ENCODE measurements at regions not wholly inside any gene's neighbourhood (a gene's known extent, or its start where the extent isn't known, plus 50 kb on each side); places are given as distances from the start of the nearest gene placed in this dataset.

GRCh38 chr14:98925354-98926040 lies 346.5 kb downstream of the BCL11B start:
- Histone ChIP-seq H3K4me3 (no peak overlapping the region), H3K4me1 (no peaks in the 10 kb centered on the region), H3K36me3 (no peaks in the 10 kb centered on the region), H3K27ac (no peak overlapping the region), H3K9me3 (peaks cover 0 to 9% (median 0%) of the 10 kb centered on the region in 3 donors), H3K27me3 (no peaks in the 10 kb centered on the region)
- 94 to 95% methylated on average over 6 to 7 of the region's 7 CpGs for WGBS, 2 donors (ENCODE audit: low coverage in 1 of 2)
- no peak for ATAC-seq
- no peak for TF ChIP-seq POLR2A (IDR thresholded peaks at IDR 0.05)
- no peak for TF ChIP-seq EP300 (IDR thresholded peaks at IDR 0.05)
- TF ChIP-seq, protein P1, sequence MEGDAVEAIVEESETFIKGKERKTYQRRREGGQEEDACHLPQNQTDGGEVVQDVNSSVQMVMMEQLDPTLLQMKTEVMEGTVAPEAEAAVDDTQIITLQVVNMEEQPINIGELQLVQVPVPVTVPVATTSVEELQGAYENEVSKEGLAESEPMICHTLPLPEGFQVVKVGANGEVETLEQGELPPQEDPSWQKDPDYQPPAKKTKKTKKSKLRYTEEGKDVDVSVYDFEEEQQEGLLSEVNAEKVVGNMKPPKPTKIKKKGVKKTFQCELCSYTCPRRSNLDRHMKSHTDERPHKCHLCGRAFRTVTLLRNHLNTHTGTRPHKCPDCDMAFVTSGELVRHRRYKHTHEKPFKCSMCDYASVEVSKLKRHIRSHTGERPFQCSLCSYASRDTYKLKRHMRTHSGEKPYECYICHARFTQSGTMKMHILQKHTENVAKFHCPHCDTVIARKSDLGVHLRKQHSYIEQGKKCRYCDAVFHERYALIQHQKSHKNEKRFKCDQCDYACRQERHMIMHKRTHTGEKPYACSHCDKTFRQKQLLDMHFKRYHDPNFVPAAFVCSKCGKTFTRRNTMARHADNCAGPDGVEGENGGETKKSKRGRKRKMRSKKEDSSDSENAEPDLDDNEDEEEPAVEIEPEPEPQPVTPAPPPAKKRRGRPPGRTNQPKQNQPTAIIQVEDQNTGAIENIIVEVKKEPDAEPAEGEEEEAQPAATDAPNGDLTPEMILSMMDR (IDR thresholded peaks at IDR 0.05): no peak
- TF ChIP-seq POLR2AphosphoS5 (IDR thresholded peaks at IDR 0.05): no peak

DNA sequence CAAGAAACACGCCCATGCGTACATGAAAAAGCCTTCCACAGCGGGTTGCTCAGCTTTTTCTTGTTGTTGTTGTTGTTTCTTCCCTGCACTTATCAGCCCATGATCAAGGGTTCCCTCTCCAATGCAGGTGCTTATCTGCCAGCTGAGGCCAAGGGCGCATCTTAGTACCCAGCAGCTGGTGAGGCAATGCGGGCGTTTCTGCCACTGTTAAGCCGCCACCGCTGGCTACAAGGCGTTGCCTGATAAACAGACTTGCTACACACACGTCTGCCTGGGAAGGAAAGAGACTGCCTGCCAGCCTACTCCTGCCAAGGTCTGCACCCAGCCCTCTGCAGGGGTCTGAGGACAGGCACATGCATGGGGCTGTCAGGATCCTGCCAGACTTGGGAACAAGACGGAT lies 345.9 kb downstream of the BCL11B start:
- 83 to 100% methylated on average over 5 to 6 of the region's 11 CpGs for WGBS, 2 donors (ENCODE audit: low coverage in 1 of 2)
- Histone ChIP-seq H3K27me3 (no peaks in the 10 kb centered on the region), H3K36me3 (no peaks in the 10 kb centered on the region), H3K4me1 (no peaks in the 10 kb centered on the region), H3K9me3 (peaks cover 0 to 9% (median 0%) of the 10 kb centered on the region in 3 donors), H3K4me3 (no peak overlapping the region), H3K27ac (no peak overlapping the region)
- ATAC-seq: no peak
- TF ChIP-seq, protein P1 (IDR thresholded peaks at IDR 0.05): no peak
- TF ChIP-seq POLR2AphosphoS5 (IDR thresholded peaks at IDR 0.05): no peak
- no peak for TF ChIP-seq EP300 (IDR thresholded peaks at IDR 0.05)
- TF ChIP-seq POLR2A (IDR thresholded peaks at IDR 0.05): no peak

DNA sequence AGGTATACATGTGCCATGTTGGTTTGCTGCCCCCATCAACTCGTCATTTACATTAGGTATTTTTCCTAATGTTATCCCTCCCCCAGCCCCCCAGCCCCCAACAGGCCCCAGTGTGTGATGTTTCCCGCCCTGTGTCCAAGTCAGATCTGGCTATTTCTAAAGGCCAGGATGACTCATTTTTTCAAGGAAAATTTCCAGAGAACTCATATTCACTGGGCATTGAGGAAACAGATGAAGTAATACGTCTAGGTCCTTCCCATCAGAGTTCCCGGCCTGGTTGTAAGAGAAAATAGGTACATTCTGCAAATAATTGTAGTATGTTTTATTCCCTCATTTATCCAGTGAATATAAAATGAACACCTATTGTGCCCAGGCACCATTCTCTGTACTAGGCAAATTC lies 345.2 kb downstream of the BCL11B start:
- peak; percentile 62 for ATAC-seq
- WGBS, 2 donors (ENCODE audit: low coverage in 1 of 2): 33 to 40% methylated on average over 2 to 3 of the region's 4 CpGs
- TF ChIP-seq EP300 (IDR thresholded peaks at IDR 0.05) (no peak), POLR2A (IDR thresholded peaks at IDR 0.05) (no peak), POLR2AphosphoS5 (IDR thresholded peaks at IDR 0.05) (no peak)
- TF ChIP-seq, protein P1 (IDR thresholded peaks at IDR 0.05): no peak

GRCh38 chr14:98927986-98928385 lies 344.0 kb downstream of the BCL11B start:
- Histone ChIP-seq H3K4me3 (no peak overlapping the region), H3K27ac (no peak overlapping the region), H3K4me1 (no peaks in the 10 kb centered on the region), H3K9me3 (no peaks in the 10 kb centered on the region), H3K27me3 (no peaks in the 10 kb centered on the region), H3K36me3 (no peaks in the 10 kb centered on the region)
- 67 to 92% methylated on average over 1 to 6 of the region's 9 CpGs for WGBS, 2 donors (ENCODE audit: low coverage in 1 of 2)
- no peak for ATAC-seq
- no peak for TF ChIP-seq POLR2A (IDR thresholded peaks at IDR 0.05)
- TF ChIP-seq POLR2AphosphoS5 (IDR thresholded peaks at IDR 0.05): no peak
- no peak for TF ChIP-seq EP300 (IDR thresholded peaks at IDR 0.05)
- TF ChIP-seq, protein P1 (IDR thresholded peaks at IDR 0.05): no peak

More for the DNA sequence above, 345.2 kb downstream of the BCL11B start:
- Histone ChIP-seq H3K9me3 (peaks cover 0 to 9% (median 0%) of the 10 kb centered on the region in 3 donors), H3K4me3 (no peak overlapping the region), H3K36me3 (no peaks in the 10 kb centered on the region), H3K27ac (no peak overlapping the region), H3K27me3 (no peaks in the 10 kb centered on the region), H3K4me1 (no peaks in the 10 kb centered on the region)

GRCh38 chr14:98928418-98928817 lies 343.6 kb downstream of the BCL11B start:
- WGBS, 2 donors (ENCODE audit: low coverage in 1 of 2): 75 to 89% methylated on average over 6 to 8 of the region's 8 CpGs
- H3K27me3 ChIP-seq: no peaks in the 10 kb centered on the region
- no peak for ATAC-seq
- H3K9me3 ChIP-seq: no peaks in the 10 kb centered on the region
- TF ChIP-seq EP300 (IDR thresholded peaks at IDR 0.05): no peak
- no peak for TF ChIP-seq POLR2A (IDR thresholded peaks at IDR 0.05)
- TF ChIP-seq POLR2AphosphoS5 (IDR thresholded peaks at IDR 0.05): no peak
- TF ChIP-seq, protein P1 (IDR thresholded peaks at IDR 0.05): no peak
- no peak overlapping the region for H3K4me3 ChIP-seq
- no peak overlapping the region for H3K27ac ChIP-seq
- no peaks in the 10 kb centered on the region for H3K4me1 ChIP-seq
- no peaks in the 10 kb centered on the region for H3K36me3 ChIP-seq
